ENCODE measurements at regions not wholly inside any gene's neighbourhood (a gene's known extent, or its start where the extent isn't known, plus 50 kb on each side); places are given as distances from the start of the nearest gene placed in this dataset.

GRCh38 chr4:106652095-106652494 is 283.5 kb upstream of the GIMD1 start:
- no peak for DNase-seq
- TF ChIP-seq EP300 (IDR thresholded peaks at IDR 0.05): no peak
- no peak for TF ChIP-seq POLR2AphosphoS5 (IDR thresholded peaks at IDR 0.05)
- TF ChIP-seq POLR2A (IDR thresholded peaks at IDR 0.05): no peak
- no peak for TF ChIP-seq CTCF (IDR thresholded peaks at IDR 0.05)
- Histone ChIP-seq H3K36me3 (no peaks in the 10 kb centered on the region), H3K27ac (no peak overlapping the region), H3K9me3 (no peaks in the 10 kb centered on the region), H3K4me1 (no peaks in the 10 kb centered on the region), H3K27me3 (no peaks in the 10 kb centered on the region), H3K4me3 (no peak overlapping the region)
- 92 to 93% methylated on average over 2 of the region's 2 CpGs for WGBS, 2 donors
- intact Hi-C loops (cut with DNase I): no loop called here

- no peak for DNase-seq
- H3K27ac ChIP-seq: no peak overlapping the region
- no peak overlapping the region for H3K4me3 ChIP-seq
- H3K9me3 ChIP-seq: no peaks in the 10 kb centered on the region
- H3K27me3 ChIP-seq: no peaks in the 10 kb centered on the region
- H3K36me3 ChIP-seq: no peaks in the 10 kb centered on the region
- 36 to 62% methylated on average over 1 of the region's 1 CpG for WGBS, 2 donors
- intact Hi-C loops (cut with DNase I): no loop called here
- no peaks in the 10 kb centered on the region for H3K4me1 ChIP-seq
- TF ChIP-seq EP300 (IDR thresholded peaks at IDR 0.05) (no peak), CTCF (IDR thresholded peaks at IDR 0.05) (no peak), POLR2AphosphoS5 (IDR thresholded peaks at IDR 0.05) (no peak), POLR2A (IDR thresholded peaks at IDR 0.05) (no peak)
Measured at GRCh38 chr4:106650701-106651100, 282.1 kb upstream of the GIMD1 start.

GRCh38 chr4:106647451-106647850 is 278.9 kb upstream of the GIMD1 start:
- Histone ChIP-seq H3K27ac (no peak overlapping the region), H3K36me3 (no peaks in the 10 kb centered on the region), H3K4me1 (no peaks in the 10 kb centered on the region), H3K9me3 (no peaks in the 10 kb centered on the region), H3K4me3 (no peak overlapping the region), H3K27me3 (no peaks in the 10 kb centered on the region)
- TF ChIP-seq POLR2A (IDR thresholded peaks at IDR 0.05) (no peak), EP300 (IDR thresholded peaks at IDR 0.05) (no peak), POLR2AphosphoS5 (IDR thresholded peaks at IDR 0.05) (no peak), CTCF (IDR thresholded peaks at IDR 0.05) (no peak)
- DNase-seq: no peak
- intact Hi-C loops (cut with DNase I): no loop called here

- no peaks in the 10 kb centered on the region for H3K9me3 ChIP-seq
- H3K27me3 ChIP-seq: no peaks in the 10 kb centered on the region
- 43 to 57% methylated on average over 1 of the region's 1 CpG for WGBS, 2 donors
- H3K4me1 ChIP-seq: peaks cover 0 to 12% (median 4%) of the 10 kb centered on the region in 4 donors
- TF ChIP-seq POLR2AphosphoS5 (IDR thresholded peaks at IDR 0.05): no peak
- no peak for TF ChIP-seq CTCF (IDR thresholded peaks at IDR 0.05)
- TF ChIP-seq POLR2A (IDR thresholded peaks at IDR 0.05): no peak
- TF ChIP-seq EP300 (IDR thresholded peaks at IDR 0.05): no peak
- no peak overlapping the region for H3K4me3 ChIP-seq
- DNase-seq: no peak
- H3K36me3 ChIP-seq: no peaks in the 10 kb centered on the region
- intact Hi-C loops (cut with DNase I): no loop called here
- H3K27ac ChIP-seq: no peak overlapping the region
Measured at GRCh38 chr4:106629268-106629625, 260.7 kb upstream of the GIMD1 start.

- DNase-seq: no peak
- 52 to 68% methylated on average over 4 of the region's 4 CpGs for WGBS, 2 donors
- Histone ChIP-seq H3K4me1 (peaks cover 0 to 12% (median 4%) of the 10 kb centered on the region in 4 donors), H3K27ac (no peak overlapping the region), H3K4me3 (no peak overlapping the region), H3K27me3 (no peaks in the 10 kb centered on the region), H3K9me3 (no peaks in the 10 kb centered on the region), H3K36me3 (no peaks in the 10 kb centered on the region)
- TF ChIP-seq POLR2AphosphoS5 (IDR thresholded peaks at IDR 0.05) (no peak), POLR2A (IDR thresholded peaks at IDR 0.05) (no peak)
- intact Hi-C loops (cut with DNase I): no loop called here
Measured at GRCh38 chr4:106628586-106629267, 260.1 kb upstream of the GIMD1 start.

Measured in sigmoid colon (tissue), 6 donors.